ENCODE measurements at regions not wholly inside any gene's neighbourhood (a gene's known extent, or its start where the extent isn't known, plus 50 kb on each side); places are given as distances from the start of the nearest gene placed in this dataset.

DNA sequence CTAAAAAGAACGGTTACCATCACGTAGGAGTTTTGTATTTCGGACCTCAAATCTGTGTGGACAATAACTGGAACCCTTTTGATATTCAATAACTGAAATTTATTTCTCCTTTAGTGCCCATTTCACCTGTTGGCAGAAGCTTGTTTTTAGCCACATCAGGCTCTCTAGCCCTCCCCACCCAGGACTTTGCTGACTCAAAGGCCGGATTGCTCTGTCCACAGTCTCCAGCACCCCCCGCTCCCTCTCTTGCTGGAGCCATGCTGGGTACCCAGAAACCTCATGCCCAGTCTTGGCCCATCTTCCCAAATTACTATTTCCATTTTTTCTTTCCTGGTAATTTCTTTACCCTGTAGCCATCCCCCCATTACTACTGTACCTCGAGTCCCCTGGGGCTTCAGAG lies 55.8 kb upstream of the DUSP22 start:
- TF ChIP-seq, protein P1, sequence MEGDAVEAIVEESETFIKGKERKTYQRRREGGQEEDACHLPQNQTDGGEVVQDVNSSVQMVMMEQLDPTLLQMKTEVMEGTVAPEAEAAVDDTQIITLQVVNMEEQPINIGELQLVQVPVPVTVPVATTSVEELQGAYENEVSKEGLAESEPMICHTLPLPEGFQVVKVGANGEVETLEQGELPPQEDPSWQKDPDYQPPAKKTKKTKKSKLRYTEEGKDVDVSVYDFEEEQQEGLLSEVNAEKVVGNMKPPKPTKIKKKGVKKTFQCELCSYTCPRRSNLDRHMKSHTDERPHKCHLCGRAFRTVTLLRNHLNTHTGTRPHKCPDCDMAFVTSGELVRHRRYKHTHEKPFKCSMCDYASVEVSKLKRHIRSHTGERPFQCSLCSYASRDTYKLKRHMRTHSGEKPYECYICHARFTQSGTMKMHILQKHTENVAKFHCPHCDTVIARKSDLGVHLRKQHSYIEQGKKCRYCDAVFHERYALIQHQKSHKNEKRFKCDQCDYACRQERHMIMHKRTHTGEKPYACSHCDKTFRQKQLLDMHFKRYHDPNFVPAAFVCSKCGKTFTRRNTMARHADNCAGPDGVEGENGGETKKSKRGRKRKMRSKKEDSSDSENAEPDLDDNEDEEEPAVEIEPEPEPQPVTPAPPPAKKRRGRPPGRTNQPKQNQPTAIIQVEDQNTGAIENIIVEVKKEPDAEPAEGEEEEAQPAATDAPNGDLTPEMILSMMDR (IDR thresholded peaks at IDR 0.05; ENCODE audit: insufficient read depth, low read length, poor library complexity, severe bottlenecking): no peak
- Histone ChIP-seq H3K27me3 (replicated peaks; ENCODE audit: control insufficient read depth, insufficient read depth, low read length) (no peaks in the 10 kb centered on the region), H3K36me3 (ENCODE audit: control insufficient read depth, insufficient read depth, low read length) (no peaks in the 10 kb centered on the region), H3K4me3 (replicated peaks; ENCODE audit: low read depth, low read length) (no peak overlapping the region)
- DNase-seq (ENCODE audit: extremely low read depth, insufficient read length): no peak

DNA sequence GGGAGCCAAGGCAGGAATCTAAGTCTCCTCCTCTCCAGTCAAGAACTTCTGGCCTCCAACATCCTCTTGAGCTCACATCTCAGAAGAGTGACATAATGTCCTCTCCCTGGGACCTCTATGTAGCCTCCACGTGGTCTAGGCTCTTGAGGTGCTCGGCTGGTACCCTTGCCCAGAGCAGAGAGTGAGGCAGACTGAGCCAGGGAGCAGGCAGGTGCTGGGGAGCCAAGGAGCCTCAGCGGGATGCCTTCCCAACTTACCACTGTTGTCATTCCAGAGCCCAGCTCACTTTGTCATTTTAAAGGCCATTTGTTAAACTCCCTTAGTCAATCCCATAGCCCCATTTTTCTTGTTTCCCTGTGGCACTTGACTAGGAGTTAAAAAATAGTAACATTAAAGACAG lies 52.1 kb upstream of the DUSP22 start:
- TF ChIP-seq, protein P1 (IDR thresholded peaks at IDR 0.05; ENCODE audit: insufficient read depth, low read length, poor library complexity, severe bottlenecking): no peak
- DNase-seq (ENCODE audit: extremely low read depth, insufficient read length): no peak
- Histone ChIP-seq H3K4me3 (replicated peaks; ENCODE audit: low read depth, low read length) (no peak overlapping the region), H3K36me3 (ENCODE audit: control insufficient read depth, insufficient read depth, low read length) (no peaks in the 10 kb centered on the region), H3K27me3 (replicated peaks; ENCODE audit: control insufficient read depth, insufficient read depth, low read length) (no peaks in the 10 kb centered on the region)

DNA sequence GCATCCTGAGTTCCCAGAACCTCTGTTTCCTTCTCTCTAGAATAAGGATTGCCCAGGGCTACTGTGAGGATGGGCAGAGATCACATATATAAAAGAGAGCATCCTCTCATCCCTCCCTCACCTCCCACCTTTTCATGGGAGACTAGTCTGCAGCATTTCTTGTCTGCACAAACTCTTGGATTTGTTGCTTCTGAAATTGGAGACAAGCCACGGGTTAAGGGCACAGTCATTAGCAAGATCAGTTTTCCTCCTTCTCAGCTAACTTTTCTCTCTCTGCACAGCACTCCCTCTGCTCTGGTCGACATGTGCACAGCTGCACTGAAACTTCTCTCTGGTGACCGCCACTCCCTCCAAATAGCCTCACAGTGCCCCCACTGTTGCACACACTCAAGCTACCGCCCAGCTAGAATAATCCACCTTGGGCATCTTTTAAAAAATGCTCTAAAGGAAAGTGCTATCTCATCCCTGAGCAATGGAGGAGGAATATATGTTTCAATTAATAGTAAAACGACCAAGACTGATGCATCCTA lies 50.9 kb upstream of the DUSP22 start:
- DNase-seq (ENCODE audit: extremely low read depth, insufficient read length): no peak
- TF ChIP-seq, protein P1 (IDR thresholded peaks at IDR 0.05; ENCODE audit: insufficient read depth, low read length, poor library complexity, severe bottlenecking): no peak
- H3K27me3 ChIP-seq (replicated peaks; ENCODE audit: control insufficient read depth, insufficient read depth, low read length): no peaks in the 10 kb centered on the region
- no peaks in the 10 kb centered on the region for H3K36me3 ChIP-seq (ENCODE audit: control insufficient read depth, insufficient read depth, low read length)
- H3K4me3 ChIP-seq (replicated peaks; ENCODE audit: low read depth, low read length): no peak overlapping the region
